ENCODE measurements at regions not wholly inside any gene's neighbourhood (a gene's known extent, or its start where the extent isn't known, plus 50 kb on each side); places are given as distances from the start of the nearest gene placed in this dataset.
"Not testable (repeated sequence)": the region's sequence is repeated elsewhere in the genome, so short reads cannot be mapped to it uniquely, and the experiment has no call there.

- DNase-seq: no peak
Observed at GRCh38 chr9:107614765-107615164, 125.2 kb upstream of the KLF4 start.

GRCh38 chr9:107613321-107613720 is 123.8 kb upstream of the KLF4 start:
- DNase-seq: no peak

- no peak for DNase-seq
Observed at GRCh38 chr9:107612136-107612535, 122.6 kb upstream of the KLF4 start.

DNA sequence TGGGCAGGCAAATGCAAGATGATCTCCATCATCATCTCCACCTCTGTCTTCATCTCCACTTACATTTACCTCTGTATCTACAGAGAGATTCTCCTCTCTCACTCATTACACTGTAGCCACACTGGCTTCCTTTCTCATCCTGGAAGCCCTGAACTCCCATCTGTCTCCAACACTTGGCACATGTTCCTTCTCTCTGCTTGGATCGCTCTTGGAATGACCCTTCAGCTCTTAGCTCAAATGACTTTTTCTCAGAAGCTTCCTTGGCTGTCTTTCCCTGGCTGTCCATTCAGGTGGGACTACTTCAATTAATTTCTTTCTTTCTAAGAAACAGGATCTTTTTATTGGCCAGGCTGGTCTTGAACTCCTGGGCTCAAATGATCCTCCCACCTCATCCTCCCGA is 120.0 kb upstream of the KLF4 start:
- DNase-seq: no peak

GRCh38 chr9:107606149-107606790 is 116.7 kb upstream of the KLF4 start:
- no peak for DNase-seq

GRCh38 chr9:107605041-107605440 is 115.5 kb upstream of the KLF4 start:
- DNase-seq: no peak

GRCh38 chr9:107603281-107603680 is 113.7 kb upstream of the KLF4 start:
- DNase-seq: no peak

DNA sequence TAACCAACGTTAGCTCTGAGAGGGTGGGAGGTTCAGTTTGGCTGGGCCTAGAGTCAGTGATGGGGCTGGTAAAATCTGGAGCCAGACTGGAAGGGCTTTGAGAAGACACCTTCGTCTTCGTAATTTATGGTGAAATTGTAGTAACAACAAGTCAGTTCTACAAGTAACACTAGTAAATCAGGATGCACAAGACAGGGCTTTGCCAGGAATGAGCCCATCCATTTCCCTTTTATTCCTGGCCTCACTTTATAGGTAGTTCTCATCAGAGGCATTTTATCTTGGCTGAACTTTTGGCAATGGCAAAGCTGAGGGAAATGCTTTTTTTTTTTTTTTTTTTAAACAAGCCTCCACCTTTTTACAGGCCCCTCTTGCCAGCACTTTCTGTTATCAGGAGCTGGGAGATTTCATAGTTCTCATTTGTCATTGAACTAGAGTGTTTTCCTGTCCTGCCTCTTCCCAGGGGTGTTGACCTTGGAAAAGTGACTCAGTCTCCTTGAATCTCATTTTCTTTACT is 110.5 kb upstream of the KLF4 start:
- no peak for DNase-seq

- DNase-seq: no peak
Observed at GRCh38 chr9:107597743-107598217, 108.2 kb upstream of the KLF4 start.

GRCh38 chr9:107594908-107595530 is 105.5 kb upstream of the KLF4 start:
- DNase-seq: no peak

- DNase-seq: no peak
Observed at GRCh38 chr9:107593224-107593870, 103.8 kb upstream of the KLF4 start.

GRCh38 chr9:107592424-107592823 is 102.9 kb upstream of the KLF4 start:
- no peak for DNase-seq

DNA sequence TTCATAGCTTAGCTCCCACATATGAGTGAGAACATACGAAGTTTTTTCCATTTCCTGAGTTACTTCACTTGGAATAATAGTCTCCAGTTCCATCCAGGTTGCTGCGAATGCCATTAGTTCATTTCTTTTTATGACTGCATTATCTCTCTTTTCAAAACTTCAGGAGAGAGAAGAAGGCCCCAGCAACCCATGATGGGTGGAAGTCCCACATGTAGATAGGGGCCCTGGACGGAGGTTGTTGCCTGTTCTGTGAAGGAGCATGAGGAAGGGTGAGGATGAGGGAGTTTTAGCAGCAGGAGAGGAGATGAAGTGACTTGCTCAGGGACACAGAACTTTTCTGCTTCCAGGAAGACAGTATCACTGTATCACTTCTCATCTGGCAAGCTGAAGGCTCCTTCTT is 102.2 kb upstream of the KLF4 start:
- DNase-seq: no peak

DNA sequence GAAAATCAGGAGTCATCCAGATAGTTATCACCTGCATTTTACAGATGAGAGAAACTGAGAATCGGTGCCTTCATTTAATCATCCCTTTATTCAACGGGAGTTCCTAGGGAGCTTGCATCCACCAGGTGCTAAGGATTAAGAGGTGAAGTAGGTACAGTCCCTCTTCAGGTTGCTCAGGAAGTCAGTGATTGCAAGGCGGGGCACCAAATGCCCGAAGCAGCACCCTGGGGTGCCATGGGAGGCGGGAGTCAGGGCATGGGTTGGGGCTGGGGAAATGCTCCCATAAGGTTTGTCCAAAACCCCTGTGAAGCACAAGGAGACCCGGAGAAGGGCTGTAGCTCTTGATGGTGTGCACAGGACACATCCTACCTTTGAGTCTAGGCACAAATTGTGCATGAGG is 98.8 kb upstream of the KLF4 start:
- no peak for DNase-seq

DNA sequence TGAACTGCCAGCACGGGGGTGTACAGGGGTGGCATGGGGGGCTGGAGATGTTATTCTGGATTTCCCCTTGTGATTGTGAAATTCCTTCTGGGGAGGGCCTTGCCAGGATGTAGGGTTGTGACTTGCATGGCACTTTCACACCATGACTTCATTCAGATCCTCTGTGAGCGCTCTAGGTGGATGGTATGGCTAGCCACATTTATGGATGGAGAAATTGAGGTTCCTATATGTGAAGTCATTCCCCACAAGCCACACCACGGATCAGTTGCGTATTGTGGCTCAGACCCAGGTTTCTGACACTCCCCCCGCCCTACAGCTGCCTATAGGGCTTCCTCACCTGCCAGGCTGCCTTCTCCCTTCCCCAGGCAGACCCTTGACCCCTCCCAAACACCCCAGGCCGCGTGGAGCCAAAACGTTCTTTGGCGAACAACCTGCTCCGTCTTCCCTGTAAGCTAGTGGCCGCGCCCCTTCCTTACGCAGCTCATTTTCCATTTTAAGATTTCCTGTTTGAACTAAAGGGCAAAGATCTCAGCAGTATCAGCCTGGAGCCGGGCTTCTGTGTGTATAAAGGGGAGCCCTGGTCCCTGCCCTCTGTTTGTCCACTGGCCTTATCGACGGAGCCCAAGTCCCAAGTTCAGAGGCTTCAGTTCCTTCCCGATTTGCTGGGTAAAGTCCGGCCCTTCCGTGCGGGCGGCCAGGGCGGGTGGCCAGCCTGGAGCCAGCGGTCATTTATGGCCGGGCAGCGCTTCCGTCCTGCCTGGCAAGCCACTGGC is 97.8 kb upstream of the KLF4 start:
- no peak for DNase-seq

DNA sequence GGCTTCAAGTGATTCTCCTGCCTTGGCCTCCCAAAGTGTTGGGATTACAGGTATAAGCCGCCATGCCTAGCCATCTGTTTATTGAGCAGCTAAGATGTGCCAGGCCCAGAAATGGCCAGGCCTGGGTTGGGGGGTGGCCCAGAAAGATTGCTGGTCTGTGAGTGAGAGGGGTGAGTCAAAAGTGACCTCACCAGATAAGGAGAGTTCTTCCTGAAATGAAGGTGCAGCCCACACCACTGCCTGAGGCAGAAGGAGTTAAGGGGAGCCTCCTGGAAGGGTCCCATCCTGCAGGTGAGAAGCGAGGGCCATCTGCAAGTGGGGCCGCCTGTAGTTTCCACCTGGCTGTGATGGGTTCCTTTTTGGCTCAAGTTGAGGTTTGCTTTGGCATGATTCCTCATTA is 96.9 kb upstream of the KLF4 start:
- DNase-seq: no peak

DNA sequence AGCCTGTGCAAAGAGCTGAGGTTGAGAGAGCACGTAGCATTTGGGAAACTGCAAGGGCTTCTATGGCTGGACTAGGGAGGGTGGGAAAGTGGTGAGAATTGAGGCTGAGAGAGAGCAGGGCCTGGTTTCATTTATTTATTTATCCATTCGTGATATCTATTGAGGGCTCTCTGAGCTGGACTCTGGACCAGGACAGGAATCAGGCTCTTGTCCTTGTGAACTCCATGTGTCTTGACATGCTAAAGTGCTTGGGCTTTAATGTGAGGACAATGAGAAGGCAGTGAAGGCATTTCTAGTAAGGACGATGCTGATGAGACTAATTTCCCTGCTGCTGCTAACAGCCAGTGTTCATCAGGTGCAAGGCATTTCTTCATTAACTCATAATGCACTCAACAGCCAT is 95.9 kb upstream of the KLF4 start:
- no peak for DNase-seq

GRCh38 chr9:107584944-107585343 is 95.4 kb upstream of the KLF4 start:
- DNase-seq: no peak

GRCh38 chr9:107584186-107584585 is 94.6 kb upstream of the KLF4 start:
- DNase-seq: no peak

GRCh38 chr9:107577140-107577776 is 87.7 kb upstream of the KLF4 start:
- no peak for DNase-seq

- DNase-seq: no peak
Observed at GRCh38 chr9:107571148-107571547, 81.6 kb upstream of the KLF4 start.

DNA sequence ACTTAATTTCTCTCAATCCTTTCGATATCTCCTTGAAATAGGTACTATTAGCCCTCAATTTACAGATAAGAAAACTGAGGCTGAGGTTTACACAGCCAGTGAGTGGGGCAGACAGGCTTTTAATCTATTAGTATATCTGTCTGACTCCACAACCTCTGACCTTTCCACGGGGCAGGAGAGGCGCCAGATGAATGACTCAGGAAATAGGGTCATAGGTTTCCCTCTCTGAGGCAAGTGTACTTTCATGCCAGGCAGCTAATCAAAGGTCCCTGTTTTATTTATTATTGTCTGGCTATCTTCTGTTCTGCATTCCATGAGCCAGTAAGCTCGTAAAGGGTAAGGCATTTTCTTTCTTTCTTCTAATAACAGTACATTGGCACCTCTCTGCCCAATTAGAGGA is 79.6 kb upstream of the KLF4 start:
- DNase-seq: no peak

GRCh38 chr9:107568406-107568805 is 78.8 kb upstream of the KLF4 start:
- DNase-seq: not testable (repeated sequence)

Measured in NCI-H1417 treated with DMSO at 0.1 percent for 48 hours (cell line).